ENCODE measurements at regions not wholly inside any gene's neighbourhood (a gene's known extent, or its start where the extent isn't known, plus 50 kb on each side); places are given as distances from the start of the nearest gene placed in this dataset.
"Not testable (repeated sequence)": the region's sequence is repeated elsewhere in the genome, so short reads cannot be mapped to it uniquely, and the experiment has no call there.

DNA sequence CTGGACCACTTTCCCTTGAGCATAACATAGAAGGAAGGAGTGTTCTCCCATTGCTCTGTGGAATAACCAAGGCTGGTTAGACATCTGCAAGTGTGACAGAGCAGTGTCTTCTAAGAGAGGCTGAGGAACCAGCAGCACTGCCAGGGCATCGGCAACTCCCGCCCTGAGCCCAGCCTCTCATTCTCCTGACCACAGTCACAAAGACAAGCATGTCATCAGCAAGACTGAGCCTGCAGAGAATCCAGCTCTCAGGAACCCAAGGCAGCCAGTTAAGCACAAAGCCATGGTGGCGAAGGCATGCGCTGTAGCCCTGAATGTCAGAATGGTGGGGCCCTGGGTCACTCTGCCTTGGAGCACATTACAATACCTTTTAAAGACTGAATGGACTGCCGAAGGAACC, 253.9 kb downstream of the AGTPBP1 start:
- ATAC-seq: no peak

DNA sequence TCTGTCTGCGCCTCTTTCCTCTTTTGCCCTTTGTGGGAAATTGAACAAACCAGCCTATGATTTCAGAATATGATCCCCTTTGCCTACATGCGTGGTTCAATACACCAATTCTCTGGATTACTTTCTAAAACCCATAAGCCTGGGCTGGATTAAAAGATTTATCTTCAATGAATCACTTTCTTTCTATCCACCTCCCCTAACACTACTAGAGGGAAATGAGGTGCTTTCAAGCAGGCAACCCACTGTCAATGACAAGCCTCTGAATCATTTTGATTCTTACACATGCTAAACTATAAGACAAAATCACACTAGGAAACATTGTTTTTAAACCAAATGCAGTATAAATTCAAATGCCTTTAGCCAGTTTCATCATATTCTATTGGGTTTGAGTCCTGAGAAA, 257.5 kb downstream of the AGTPBP1 start:
- H3K4me1 ChIP-seq (ENCODE audit: control insufficient read depth, insufficient read depth, low read length): no peaks in the 10 kb centered on the region
- no peak overlapping the region for H3K27ac ChIP-seq (ENCODE audit: low read length)
- no peak overlapping the region for H3K4me3 ChIP-seq (ENCODE audit: low read length)
- 93% methylated on average over 2 of the region's 2 CpGs for WGBS
- no peak for DNase-seq
- H3K9me3 ChIP-seq (ENCODE audit: control insufficient read depth, low read length): no peaks in the 10 kb centered on the region
- no peak for ATAC-seq
- intact Hi-C loops (cut with DNase I): no loop called here
- no peaks in the 10 kb centered on the region for H3K27me3 ChIP-seq (ENCODE audit: control insufficient read depth, insufficient read depth)

More for the DNA sequence above, 253.9 kb downstream of the AGTPBP1 start:
- H3K27me3 ChIP-seq (ENCODE audit: control insufficient read depth, insufficient read depth): no peaks in the 10 kb centered on the region
- H3K4me3 ChIP-seq (ENCODE audit: low read length): no peak overlapping the region
- DNase-seq: no peak
- no peak overlapping the region for H3K27ac ChIP-seq (ENCODE audit: low read length)
- intact Hi-C loops (cut with DNase I): no loop called here
- H3K4me1 ChIP-seq (ENCODE audit: control insufficient read depth, insufficient read depth, low read length): no peaks in the 10 kb centered on the region
- H3K9me3 ChIP-seq (ENCODE audit: control insufficient read depth, low read length): no peaks in the 10 kb centered on the region
- WGBS: 93% methylated on average over 5 of the region's 5 CpGs

DNA sequence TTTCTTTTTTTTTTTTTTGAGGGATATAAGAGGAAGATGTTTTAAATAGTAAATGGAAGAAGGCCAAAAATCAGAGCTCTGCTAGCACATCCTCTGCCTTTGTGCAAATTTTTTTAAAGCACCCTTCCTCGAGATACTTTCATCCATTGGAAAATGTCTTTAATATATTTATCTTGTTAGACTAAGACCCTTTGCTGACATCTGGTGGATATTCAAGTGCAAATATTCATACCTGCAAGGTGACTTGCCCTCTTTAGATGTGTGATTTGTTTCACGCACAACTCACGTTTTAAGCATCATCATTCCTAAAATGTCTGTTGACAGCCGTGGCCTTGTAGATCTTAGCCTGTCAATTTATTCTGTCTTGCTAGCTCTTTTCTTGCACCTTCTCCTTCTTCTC, 258.5 kb downstream of the AGTPBP1 start:
- Histone ChIP-seq H3K9me3 (ENCODE audit: control insufficient read depth, low read length) (no peaks in the 10 kb centered on the region), H3K27me3 (ENCODE audit: control insufficient read depth, insufficient read depth) (no peaks in the 10 kb centered on the region), H3K27ac (ENCODE audit: low read length) (no peak overlapping the region), H3K4me1 (ENCODE audit: control insufficient read depth, insufficient read depth, low read length) (no peaks in the 10 kb centered on the region), H3K4me3 (ENCODE audit: low read length) (no peak overlapping the region)
- intact Hi-C loops (cut with DNase I): no loop called here
- ATAC-seq (no peak), DNase-seq (no peak)
- 72% methylated on average over 4 of the region's 4 CpGs for WGBS

DNA sequence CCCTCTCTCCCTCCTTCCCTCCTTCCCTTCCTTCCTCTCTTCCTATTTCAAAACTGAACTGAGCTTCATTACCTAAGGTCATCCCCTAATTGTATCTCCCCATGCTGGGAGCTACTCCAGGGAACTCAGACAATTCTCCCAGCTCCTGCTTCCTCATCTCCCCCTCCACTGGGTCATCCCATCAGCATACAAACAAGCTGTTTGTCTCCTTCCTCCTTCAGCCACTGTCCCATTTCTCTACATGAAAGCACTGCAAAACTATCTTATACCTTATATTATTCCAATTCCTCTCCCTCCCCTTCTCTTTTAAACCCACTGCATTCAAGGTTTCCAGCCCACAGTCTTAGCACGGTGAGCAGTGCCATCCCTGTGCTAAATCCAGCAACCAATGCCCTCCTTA, 262.4 kb downstream of the AGTPBP1 start:
- no peak for DNase-seq
- no peak for ATAC-seq
- 88% methylated on average over 1 of the region's 1 CpG for WGBS
- Histone ChIP-seq H3K27ac (ENCODE audit: low read length) (no peak overlapping the region), H3K9me3 (ENCODE audit: control insufficient read depth, low read length) (no peaks in the 10 kb centered on the region), H3K4me1 (ENCODE audit: control insufficient read depth, insufficient read depth, low read length) (no peaks in the 10 kb centered on the region), H3K4me3 (ENCODE audit: low read length) (no peak overlapping the region), H3K27me3 (ENCODE audit: control insufficient read depth, insufficient read depth) (no peaks in the 10 kb centered on the region)
- intact Hi-C loops (cut with DNase I): no loop called here

DNA sequence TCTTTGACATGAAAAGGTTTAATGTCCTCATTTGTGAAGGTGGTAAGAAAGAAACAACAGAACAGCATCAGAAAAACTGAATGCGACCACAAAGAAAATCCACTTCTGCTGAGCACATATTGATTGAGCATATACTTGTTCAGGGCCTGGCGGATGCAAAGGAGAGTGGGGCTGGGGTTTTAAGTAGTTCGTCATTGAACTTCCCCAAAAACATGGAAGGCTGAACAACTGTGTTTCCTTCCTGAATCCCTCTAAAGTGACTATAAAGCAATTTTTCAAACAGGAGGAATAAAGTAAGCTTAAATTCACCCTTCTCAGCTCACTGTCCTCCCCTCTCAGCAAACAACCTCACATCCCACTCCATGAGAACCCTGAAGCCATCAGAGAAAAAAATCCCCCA, 262.9 kb downstream of the AGTPBP1 start:
- intact Hi-C loops (cut with DNase I): no loop called here
- no peaks in the 10 kb centered on the region for H3K4me1 ChIP-seq (ENCODE audit: control insufficient read depth, insufficient read depth, low read length)
- WGBS: 88% methylated on average over 3 of the region's 3 CpGs
- ATAC-seq: no peak
- H3K4me3 ChIP-seq (ENCODE audit: low read length): no peak overlapping the region
- no peaks in the 10 kb centered on the region for H3K27me3 ChIP-seq (ENCODE audit: control insufficient read depth, insufficient read depth)
- no peak overlapping the region for H3K27ac ChIP-seq (ENCODE audit: low read length)
- no peaks in the 10 kb centered on the region for H3K9me3 ChIP-seq (ENCODE audit: control insufficient read depth, low read length)
- no peak for DNase-seq

DNA sequence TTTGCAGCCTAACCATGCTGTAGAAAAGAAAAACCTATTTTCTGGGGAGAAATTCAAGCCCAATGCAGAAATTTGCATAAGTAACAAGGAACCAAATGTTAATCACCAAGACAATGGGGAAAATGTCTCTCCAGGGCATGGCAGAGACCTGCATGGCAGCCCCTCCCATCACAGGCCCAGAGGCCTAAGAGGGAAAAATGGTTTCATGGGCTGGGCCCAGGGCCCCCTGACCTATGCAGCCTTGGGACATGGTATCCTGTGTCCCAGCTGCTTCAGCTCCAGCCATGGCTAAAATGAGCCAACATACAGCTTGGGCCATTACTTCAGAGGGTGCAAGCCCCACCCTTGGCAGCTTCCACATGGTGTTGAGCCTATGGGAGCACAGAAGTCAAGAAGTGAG, 266.9 kb downstream of the AGTPBP1 start:
- H3K27ac ChIP-seq (ENCODE audit: low read length); ATAC-seq; DNase-seq; H3K9me3 ChIP-seq (ENCODE audit: control insufficient read depth, low read length); intact Hi-C loops (cut with DNase I); H3K4me3 ChIP-seq (ENCODE audit: low read length); H3K4me1 ChIP-seq (ENCODE audit: control insufficient read depth, insufficient read depth, low read length); H3K27me3 ChIP-seq (ENCODE audit: control insufficient read depth, insufficient read depth): not testable (repeated sequence)

DNA sequence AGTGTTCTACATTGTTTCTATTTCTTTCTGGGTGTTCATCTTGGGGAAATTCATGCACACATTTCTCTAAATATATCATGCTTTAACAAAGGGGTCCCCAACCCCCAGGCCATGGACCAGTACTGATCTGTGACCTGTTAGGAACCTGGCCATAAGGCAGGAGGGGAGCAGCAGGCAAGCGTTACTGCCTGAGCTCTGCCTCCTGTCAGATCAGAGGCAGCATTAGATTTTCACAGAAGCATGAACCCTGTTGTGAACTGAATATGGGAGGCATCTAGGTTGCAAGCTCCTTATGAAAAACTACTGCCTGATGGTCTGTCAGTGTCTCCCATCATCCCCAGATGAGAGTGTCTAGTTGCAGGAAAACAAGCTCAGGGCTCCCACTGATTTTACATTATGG, 270.0 kb downstream of the AGTPBP1 start:
- WGBS: 60% methylated on average over 1 of the region's 1 CpG
- Histone ChIP-seq H3K4me1 (ENCODE audit: control insufficient read depth, insufficient read depth, low read length) (no peaks in the 10 kb centered on the region), H3K27ac (ENCODE audit: low read length) (no peak overlapping the region), H3K9me3 (ENCODE audit: control insufficient read depth, low read length) (no peaks in the 10 kb centered on the region), H3K4me3 (ENCODE audit: low read length) (no peak overlapping the region), H3K27me3 (ENCODE audit: control insufficient read depth, insufficient read depth) (no peaks in the 10 kb centered on the region)
- DNase-seq (no peak), ATAC-seq (no peak)
- intact Hi-C loops (cut with DNase I): no loop called here

DNA sequence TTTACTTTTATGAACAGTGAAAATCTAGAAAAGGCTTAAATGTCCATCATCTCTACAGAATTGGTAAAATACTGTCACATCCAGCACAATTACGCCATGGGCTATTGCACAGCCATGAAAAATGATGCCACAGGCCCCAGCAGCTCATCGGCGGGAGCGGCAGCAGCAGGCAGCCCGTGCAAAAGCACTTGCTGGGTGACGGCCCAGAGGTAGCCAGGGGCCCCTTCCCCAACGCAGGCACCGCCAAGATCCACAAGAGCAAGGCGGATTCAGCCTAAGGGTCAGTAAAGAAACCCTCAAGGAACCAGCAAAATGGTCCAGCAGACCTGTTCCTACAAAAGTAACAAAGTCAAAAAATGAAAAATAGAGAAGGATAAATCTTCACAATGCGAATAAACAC, 272.7 kb downstream of the AGTPBP1 start:
- WGBS: 93% methylated on average over 10 of the region's 10 CpGs
- Histone ChIP-seq H3K9me3 (ENCODE audit: control insufficient read depth, low read length) (no peaks in the 10 kb centered on the region), H3K4me3 (ENCODE audit: low read length) (no peak overlapping the region), H3K27ac (ENCODE audit: low read length) (no peak overlapping the region), H3K27me3 (ENCODE audit: control insufficient read depth, insufficient read depth) (no peaks in the 10 kb centered on the region), H3K4me1 (ENCODE audit: control insufficient read depth, insufficient read depth, low read length) (no peaks in the 10 kb centered on the region)
- intact Hi-C loops (cut with DNase I): no loop called here
- no peak for DNase-seq
- ATAC-seq: no peak

DNA sequence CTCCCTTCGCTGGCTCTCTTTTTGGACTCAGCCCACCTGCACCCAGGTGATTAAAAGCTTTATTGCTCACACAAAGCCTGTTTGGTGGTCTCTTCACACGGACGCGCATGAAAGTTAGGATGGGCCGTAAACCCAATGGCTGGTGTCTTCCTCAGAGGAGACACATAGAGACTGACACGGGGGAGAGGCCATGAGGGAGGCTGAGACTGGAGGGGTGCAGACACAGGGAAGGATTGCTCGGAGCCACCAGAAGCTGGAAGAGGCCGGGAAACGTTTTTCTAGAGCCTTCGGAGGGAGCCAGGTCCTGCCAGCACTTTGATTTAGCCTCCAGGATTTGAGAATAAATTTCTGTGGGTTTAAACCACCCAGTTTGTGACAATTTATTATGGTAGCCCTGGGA, 274.9 kb downstream of the AGTPBP1 start:
- WGBS: 82% methylated on average over 10 of the region's 10 CpGs
- no peaks in the 10 kb centered on the region for H3K4me1 ChIP-seq (ENCODE audit: control insufficient read depth, insufficient read depth, low read length)
- no peak for DNase-seq
- intact Hi-C loops (cut with DNase I): no loop called here
- H3K27ac ChIP-seq (ENCODE audit: low read length): no peak overlapping the region
- ATAC-seq: no peak
- H3K27me3 ChIP-seq (ENCODE audit: control insufficient read depth, insufficient read depth): no peaks in the 10 kb centered on the region
- no peak overlapping the region for H3K4me3 ChIP-seq (ENCODE audit: low read length)
- no peaks in the 10 kb centered on the region for H3K9me3 ChIP-seq (ENCODE audit: control insufficient read depth, low read length)

DNA sequence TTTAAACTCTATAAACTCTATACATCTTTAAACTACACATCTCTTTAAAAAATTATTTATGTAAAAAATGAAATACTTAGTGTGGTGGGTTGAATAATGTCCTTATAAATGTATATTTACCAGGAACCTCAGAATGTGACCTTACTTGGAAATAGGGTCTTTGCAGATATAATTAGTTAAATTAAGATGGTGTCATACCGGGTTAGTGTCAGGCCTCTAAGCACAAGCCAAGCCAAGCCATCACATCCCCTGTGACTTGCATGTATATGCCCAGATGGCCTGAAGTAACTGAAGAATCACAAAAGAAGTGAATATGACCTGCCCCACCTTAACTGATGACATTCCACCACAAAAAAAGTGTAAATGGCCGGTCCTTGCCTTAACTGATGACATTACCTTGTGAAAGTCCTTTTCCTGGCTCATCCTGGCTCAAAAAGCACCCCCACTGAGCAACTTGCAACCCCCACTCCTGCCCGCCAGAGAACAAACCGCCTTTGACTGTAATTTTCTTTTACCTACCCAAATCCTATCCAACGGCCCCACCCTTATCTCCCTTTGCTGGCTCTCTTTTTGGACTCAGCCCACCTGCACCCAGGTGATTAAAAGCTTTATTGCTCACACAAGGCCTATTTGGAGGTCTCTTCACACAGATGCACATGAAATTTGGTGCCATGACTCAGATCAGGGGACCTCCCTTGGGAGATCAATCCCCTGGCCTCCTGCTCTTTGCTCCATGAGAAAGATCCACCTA, 283.5 kb downstream of the AGTPBP1 start:
- intact Hi-C loops (cut with DNase I); DNase-seq; ATAC-seq; H3K27me3 ChIP-seq (ENCODE audit: control insufficient read depth, insufficient read depth); H3K9me3 ChIP-seq (ENCODE audit: control insufficient read depth, low read length); H3K4me3 ChIP-seq (ENCODE audit: low read length); H3K4me1 ChIP-seq (ENCODE audit: control insufficient read depth, insufficient read depth, low read length); H3K27ac ChIP-seq (ENCODE audit: low read length): not testable (repeated sequence)
- WGBS: 90% methylated on average over 5 of the region's 5 CpGs

DNA sequence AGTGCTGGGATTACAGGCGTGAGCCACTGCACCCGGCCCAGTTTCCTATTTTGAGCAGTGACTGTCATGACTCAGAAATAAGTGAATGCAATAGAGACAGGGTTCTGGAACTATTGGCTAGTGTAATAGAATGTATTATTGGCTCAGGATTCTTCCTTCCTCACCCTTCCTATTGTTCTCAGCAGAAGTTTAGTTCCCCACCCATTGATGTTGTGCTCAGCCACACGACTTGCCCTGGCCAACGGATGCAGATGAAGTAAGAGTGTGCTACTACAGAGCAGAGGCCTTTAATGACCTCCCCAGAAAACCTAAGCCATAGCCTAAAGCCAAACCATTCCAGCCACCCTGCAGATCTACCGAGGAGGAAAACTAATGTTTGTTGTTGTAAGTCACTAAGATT, 287.9 kb downstream of the AGTPBP1 start:
- Histone ChIP-seq H3K4me1 (ENCODE audit: control insufficient read depth, insufficient read depth, low read length) (no peaks in the 10 kb centered on the region), H3K27ac (ENCODE audit: low read length) (no peak overlapping the region), H3K9me3 (ENCODE audit: control insufficient read depth, low read length) (no peaks in the 10 kb centered on the region), H3K4me3 (ENCODE audit: low read length) (no peak overlapping the region), H3K27me3 (ENCODE audit: control insufficient read depth, insufficient read depth) (no peaks in the 10 kb centered on the region)
- intact Hi-C loops (cut with DNase I): no loop called here
- WGBS: 64% methylated on average over 5 of the region's 5 CpGs
- ATAC-seq (peak; percentile 77 to 99), DNase-seq (peak; percentile 27 to 55 (median 48))

DNA sequence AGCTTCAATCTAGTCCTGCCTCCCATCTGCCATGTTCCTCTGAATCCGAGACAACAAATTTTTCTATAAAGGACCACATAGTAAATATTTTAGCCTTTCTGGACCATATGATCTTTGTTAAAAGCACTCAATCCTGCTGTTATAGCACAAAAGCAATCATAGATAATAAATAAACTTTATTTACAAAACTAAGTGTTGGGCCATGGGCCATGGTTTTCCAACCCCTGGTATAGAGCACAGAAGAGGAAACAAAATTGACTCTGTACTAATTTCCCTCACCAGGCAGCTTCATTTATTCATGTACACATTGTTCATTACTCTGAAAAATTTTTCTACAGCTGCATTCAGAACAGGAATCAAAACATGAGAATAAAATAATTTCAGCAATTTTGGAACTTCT, 288.9 kb downstream of the AGTPBP1 start:
- DNase-seq: no peak
- intact Hi-C loops (cut with DNase I): no loop called here
- ATAC-seq: no peak
- Histone ChIP-seq H3K27ac (ENCODE audit: low read length) (no peak overlapping the region), H3K27me3 (ENCODE audit: control insufficient read depth, insufficient read depth) (no peaks in the 10 kb centered on the region), H3K9me3 (ENCODE audit: control insufficient read depth, low read length) (no peaks in the 10 kb centered on the region), H3K4me1 (ENCODE audit: control insufficient read depth, insufficient read depth, low read length) (no peaks in the 10 kb centered on the region), H3K4me3 (ENCODE audit: low read length) (no peak overlapping the region)
- 2% methylated on average over 1 of the region's 1 CpG for WGBS
